GM12864 (cell line): ENCODE measurements at regions not wholly inside any gene's neighbourhood (a gene's known extent, or its start where the extent isn't known, plus 50 kb on each side); places are given as distances from the start of the nearest gene placed in this dataset.

Experiments
- DNase-seq: peaks from one replicate; pipeline ENCODE4 v3.0.0-alpha.2; 2011; ENCODE audit warnings: low read depth
- H3K4me3 ChIP-seq: 2 replicates; pipeline ENCODE4 v1.5.1; 2011; ENCODE audit warnings: mild to moderate bottlenecking, low read depth, low read length, control low read depth
- TF ChIP-seq, protein P1 (sequence below): IDR thresholded peaks from 2 replicates; pipeline ENCODE4 v1.5.1; 2011; ENCODE audit warnings: low read depth, mild to moderate bottlenecking, moderate library complexity, low read length, control low read depth, inconsistent platforms; ENCODE audit errors: missing control alignments

DNA sequence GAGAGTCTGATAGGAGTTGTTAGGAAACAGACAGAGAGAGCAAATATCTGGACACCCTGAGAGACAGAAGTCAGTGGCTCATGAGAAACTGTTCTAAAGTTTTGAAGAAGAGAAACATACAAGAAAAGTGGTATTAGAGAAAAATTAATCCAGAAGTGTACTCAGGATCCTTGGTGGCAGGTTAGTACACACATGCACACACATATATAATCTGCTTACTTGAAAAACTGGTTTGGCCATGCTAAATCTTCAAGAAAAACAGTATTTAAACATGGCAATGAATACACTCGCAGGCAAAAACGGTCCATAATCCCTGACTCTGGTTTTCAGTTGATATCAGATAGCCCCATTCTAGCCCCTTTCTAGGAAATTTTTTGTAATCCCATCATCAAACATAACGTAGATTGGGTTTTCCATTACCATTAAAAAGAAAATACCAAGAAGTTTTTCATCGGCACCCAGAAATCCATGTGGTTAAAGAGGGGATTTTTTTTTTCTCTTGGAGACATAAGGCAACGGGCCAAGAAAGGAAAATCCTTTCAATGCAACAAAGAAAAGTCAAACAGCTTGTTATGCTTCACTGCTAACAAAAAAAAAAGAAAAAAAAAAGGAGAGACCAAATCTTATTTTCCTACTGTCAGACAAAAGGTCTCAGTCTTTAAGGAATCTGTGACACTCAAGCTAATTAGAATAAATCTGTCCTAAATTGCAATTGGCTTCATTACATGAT, 178.0 kb upstream of the MIR17HG start:
- no peak for DNase-seq
- no peak overlapping the region for H3K4me3 ChIP-seq
- TF ChIP-seq, protein P1, sequence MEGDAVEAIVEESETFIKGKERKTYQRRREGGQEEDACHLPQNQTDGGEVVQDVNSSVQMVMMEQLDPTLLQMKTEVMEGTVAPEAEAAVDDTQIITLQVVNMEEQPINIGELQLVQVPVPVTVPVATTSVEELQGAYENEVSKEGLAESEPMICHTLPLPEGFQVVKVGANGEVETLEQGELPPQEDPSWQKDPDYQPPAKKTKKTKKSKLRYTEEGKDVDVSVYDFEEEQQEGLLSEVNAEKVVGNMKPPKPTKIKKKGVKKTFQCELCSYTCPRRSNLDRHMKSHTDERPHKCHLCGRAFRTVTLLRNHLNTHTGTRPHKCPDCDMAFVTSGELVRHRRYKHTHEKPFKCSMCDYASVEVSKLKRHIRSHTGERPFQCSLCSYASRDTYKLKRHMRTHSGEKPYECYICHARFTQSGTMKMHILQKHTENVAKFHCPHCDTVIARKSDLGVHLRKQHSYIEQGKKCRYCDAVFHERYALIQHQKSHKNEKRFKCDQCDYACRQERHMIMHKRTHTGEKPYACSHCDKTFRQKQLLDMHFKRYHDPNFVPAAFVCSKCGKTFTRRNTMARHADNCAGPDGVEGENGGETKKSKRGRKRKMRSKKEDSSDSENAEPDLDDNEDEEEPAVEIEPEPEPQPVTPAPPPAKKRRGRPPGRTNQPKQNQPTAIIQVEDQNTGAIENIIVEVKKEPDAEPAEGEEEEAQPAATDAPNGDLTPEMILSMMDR = no peak

DNA sequence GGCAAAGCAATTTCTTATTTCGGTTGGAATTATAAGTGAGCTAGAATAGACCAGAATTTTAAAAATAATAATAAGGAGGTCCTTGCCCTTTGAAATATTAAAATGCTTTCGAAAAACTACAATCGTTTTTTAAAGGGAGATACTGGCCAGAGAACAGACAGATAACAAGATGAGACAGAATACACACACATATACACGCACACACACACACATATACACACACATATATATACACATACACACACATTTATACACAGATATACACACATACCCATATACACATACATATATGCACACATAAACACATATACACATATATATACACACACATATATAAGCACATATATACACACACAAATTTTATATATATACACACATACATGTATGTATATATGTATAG, 175.3 kb upstream of the MIR17HG start:
- H3K4me3 ChIP-seq = no peak overlapping the region
- TF ChIP-seq, protein P1 = no peak
- no peak for DNase-seq

DNA sequence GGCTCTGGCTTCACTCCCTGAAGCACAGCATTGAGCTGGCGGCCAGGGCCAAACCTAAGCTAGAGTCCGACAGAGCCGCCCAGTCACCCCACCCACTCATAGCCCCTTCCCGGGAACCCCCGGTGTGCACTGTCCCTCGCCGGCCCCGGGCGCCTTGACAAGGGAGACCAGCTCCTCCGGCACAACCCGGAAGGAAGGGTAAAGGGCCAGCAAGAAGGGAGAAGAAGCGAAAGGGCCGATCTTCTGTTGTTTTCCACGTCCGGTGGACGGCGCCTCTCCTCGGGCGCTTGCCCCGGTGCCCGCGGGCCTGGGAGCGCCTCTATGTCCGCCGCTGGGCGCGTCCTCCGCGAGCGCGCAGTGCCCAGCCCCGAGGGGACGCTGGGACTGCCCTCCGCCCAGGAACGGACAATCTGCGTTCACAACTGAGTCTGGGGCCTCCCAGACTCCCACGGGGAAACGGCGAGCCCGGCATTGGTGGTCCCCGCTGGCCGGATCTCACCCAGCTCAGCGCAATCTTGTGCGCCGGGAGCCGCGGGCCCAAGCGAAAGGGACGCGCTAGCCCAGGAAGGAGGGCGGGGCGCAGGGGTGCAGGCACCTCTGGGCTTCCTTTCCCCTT, 172.5 kb upstream of the MIR17HG start:
- TF ChIP-seq, protein P1 = no peak
- DNase-seq = no peak
- H3K4me3 ChIP-seq = no peak overlapping the region

DNA sequence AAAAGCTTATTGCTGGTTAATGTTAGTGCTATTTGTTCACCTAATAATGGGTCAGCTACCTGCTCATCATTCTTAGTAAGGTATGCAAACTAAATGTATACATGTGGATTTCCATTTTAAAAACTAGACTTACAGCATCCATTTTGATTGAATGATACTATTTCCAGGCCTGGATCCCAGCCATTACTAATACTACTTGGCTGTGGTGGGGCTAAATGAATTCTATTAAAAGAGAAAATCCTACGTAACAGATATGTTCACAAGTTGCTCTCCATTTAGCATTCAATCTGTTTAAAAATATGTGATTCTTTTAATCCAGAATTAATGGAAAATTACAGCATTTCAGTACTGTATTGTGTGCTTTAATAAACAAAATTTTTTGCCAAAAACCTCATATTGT, 169.4 kb upstream of the MIR17HG start:
- no peak for DNase-seq
- no peak overlapping the region for H3K4me3 ChIP-seq
- TF ChIP-seq, protein P1 = no peak

DNA sequence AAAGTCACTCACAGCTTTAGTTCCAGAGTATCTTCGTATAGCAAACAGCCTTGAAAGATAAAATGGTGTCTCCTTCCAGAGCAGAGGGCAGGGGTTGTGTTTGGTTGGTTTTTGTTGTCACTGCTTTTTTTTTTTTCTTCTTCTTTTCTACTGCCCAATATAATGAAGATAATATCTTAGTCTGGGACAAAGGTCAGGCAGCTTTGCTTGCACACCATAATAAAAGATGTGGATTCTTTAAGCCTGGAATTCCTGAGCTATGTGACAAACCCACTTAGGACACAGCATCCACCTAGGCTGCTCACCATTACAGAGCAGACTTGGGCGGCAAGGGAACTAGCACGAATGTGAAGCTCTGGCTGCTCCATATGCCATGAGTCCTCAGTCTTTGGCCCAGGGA, 165.6 kb upstream of the MIR17HG start:
- DNase-seq = no peak
- TF ChIP-seq, protein P1 = no peak
- H3K4me3 ChIP-seq = no peak overlapping the region

DNA sequence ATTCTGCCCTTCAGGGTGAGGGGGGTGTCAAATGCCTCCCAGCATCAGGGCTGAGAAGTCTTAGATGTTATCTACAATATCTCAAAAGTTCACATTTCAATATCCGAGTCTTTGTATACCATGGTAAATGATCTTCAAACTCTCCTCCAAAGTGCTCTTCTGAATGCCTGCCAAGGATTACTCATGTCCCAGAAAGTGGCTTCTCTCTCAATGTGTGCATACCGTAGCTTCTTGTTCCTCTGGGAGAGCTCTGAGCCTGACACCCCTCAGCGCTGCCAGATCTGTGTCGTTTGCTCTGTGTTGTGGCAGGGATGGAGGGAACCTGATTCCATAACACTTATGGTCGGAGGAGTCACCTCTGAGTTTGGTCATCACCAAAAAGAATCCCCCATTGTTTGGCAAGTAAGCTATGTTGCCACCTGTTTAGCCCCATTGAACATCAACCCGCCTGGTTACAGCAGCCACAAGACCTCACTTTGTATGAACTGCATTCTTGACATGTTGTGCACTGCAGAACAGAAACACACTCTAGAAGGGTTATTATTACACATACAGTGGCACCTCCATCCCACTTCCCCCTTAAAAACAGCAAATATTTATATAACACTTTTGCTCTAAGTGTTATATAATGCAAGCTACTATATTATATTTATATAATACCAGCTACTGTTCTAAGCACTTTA, 163.1 kb upstream of the MIR17HG start:
- H3K4me3 ChIP-seq = no peak overlapping the region
- no peak for DNase-seq

More for the DNA sequence above, 163.1 kb upstream of the MIR17HG start:
- TF ChIP-seq, protein P1 = no peak
